HG02840 (cell line): ENCODE measurements at regions not wholly inside any gene's neighbourhood (a gene's known extent, or its start where the extent isn't known, plus 50 kb on each side); places are given as distances from the start of the nearest gene placed in this dataset.
"Not testable (repeated sequence)": the region's sequence is repeated elsewhere in the genome, so short reads cannot be mapped to it uniquely, and the experiment has no call there.

ENCODE experiments used
- ATAC-seq: cut with Tn5 transposase; IDR thresholded peaks from one replicate; pipeline ENCODE4 v1.9.1; 2021; ENCODE audit warnings: mild to moderate bottlenecking, moderate library complexity, moderate number of reproducible peaks; ENCODE audit not compliant: unreplicated experiment, low FRiP score

DNA sequence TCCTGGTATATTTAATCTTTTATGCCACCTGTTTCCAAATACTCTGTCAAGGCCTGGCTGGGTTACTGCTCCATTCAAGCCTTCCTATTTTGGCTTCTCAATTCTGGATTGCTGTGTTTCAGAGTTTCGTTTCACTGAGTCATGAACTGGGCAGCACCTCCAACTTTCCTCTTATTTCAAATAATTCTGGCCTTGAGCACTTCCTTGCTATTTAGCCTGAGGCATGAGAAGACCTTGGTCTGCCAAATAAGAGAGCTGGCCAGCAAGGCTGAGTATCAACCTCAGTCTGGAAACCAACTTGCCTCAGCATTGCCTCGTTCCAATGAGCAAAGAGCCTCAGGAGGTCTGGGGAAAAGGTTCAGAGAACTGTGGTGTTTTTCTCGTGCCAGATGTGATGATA is 66.6 kb downstream of the TNFAIP3 start:
- no peak for ATAC-seq

DNA sequence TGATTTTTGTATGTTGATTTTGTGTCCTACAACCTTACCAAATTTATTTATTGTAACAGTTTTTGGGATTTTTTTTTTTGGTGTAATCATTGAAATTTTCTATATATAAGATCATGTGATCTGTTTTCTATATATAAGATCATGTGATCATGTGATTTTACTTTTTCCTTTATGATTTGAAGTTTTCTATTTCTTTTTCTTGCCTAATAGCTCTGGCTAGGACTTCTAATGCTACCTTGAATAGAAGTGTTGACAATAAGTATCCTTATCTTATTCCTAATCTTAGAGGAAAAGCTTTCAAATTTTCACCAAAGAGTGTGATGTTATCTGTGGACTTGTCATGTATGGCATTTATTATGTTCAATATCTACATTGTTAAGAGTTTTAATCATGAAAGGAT is 69.7 kb downstream of the TNFAIP3 start:
- no peak for ATAC-seq

DNA sequence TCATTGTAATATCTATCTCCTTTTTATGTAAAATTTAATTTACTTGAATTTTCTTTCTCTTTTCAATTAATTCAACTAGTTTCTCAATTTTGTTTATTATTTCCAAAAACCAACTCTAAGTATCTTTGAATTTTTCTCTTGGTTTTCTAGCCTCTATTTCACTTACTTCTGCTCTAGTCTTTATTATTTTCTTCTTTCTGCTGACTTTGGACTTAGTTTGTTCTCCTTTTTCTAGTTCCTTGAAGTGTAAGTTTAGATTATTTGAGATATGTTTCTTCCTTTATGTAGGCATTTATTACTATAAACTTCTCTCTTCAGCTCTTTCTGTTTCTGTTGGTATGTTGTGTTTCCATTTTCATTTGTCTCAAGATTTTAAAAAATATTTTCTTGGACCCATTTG is 70.8 kb downstream of the TNFAIP3 start:
- ATAC-seq, result no peak

DNA sequence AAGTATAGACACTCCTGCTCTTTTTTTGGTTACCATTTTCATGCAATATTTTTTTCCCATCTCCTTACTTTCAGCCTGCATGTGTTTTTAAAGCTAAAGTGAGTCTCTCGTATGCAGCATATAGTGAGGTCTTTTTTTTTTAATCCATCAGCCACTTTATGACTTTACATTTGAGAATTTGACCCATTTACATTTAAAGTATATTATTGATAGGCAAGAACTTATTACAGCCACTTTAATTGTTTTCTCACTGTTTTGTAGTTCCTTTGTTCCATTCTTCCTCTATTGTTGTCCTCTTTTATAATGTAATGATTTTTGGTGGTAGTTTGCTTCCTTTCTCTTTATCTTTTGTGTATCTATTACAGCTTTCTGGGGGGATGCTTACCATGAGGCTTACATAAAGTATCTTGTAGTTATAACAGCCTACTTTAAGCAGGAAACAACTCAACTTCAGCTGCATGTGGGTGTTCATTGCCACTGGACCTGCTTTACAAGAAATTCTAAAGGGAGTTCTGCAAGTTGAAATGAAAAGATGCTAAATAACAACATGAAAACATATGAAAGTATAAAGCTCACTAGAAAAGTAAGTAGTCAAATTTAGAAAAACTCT is 71.8 kb downstream of the TNFAIP3 start:
- no peak for ATAC-seq

DNA sequence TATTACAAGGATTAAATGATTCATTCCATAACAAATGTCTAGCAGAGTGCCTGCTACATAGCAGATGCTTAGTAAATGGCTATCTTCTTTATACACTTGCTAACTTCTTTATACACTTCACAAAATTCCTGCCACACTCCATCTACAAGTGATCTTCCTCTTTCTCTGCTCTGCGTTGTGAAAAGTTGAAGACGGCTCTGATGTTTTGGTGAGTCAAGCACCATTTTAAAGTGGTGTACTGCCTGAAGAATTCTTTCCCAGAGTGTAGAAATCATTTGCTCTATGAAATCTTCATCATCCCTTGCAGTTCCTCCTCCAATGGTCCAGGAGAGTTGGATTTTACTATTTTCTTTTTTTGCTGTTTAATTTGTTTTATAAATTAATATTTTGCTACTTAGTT is 74.9 kb downstream of the TNFAIP3 start:
- ATAC-seq, result no peak

DNA sequence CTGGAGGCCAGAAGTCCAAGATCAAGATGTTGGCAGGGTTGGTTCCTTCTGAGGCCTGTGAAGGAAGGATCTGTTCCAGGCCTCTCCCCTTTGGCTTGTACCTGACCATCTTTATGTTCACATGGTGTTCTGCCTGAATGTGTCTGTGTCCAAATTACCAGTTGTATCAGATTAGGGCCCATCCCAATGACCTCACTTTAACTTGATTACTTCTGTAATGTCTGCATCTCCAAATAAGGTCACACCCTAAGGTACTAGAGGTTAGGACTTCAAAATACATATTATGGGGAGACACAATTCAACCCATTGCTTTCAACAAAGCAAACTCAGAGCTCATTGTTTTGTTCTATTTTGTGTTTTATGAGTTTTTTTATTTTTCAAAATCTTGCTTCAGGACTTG is 75.7 kb downstream of the TNFAIP3 start:
- ATAC-seq, result no peak

DNA sequence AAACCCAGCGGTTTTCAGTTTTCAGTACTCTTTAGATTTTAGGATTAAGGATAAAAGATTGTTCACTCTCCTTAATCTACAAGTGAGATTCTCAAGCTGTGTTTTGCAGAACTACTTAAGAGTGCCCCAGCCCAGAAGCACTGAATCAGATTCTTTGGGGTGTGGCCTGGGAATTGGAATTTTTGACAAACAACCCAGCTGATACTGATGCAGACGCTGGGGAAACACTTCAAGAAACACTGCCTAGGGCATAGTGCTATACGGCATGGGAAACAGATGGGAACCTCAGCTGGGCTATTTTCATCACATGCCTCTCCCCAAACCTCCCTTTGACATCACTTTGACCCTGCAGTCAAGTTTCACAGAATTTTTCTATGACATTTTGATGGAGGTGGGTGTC is 77.3 kb downstream of the TNFAIP3 start:
- not testable (repeated sequence) for ATAC-seq

DNA sequence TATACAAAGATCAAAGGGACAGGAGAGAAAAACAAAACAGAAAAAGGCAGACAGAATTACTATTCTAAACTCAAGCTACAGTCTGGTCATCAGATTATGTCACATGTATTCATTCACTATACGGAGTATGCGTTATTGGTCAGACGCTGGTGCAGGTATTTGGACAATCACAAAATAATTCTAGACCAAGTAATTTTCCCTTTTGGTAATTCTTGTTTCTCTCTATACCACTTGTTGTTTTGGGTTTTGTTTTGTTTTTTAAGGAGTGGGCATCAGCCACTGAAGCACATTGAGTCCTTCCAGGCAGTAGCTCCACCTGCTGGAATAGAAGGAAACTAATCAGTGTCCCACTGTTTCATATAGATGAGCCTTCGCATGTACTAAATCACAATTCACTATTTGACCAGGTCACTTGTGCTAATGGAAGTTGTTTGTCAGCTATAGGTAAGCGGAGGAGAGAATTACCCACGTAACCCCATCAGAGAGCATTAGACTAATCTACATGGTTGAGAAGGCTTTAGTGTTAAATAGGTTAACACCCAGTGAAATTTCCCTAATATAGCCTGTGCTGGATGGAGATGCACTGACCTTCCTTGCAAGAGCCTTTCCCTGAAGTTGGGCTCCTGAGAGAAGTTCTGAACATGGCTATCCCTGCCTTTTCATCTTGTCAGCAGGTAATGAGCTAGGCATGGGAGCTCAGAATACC is 77.9 kb downstream of the TNFAIP3 start:
- ATAC-seq, result no peak

DNA sequence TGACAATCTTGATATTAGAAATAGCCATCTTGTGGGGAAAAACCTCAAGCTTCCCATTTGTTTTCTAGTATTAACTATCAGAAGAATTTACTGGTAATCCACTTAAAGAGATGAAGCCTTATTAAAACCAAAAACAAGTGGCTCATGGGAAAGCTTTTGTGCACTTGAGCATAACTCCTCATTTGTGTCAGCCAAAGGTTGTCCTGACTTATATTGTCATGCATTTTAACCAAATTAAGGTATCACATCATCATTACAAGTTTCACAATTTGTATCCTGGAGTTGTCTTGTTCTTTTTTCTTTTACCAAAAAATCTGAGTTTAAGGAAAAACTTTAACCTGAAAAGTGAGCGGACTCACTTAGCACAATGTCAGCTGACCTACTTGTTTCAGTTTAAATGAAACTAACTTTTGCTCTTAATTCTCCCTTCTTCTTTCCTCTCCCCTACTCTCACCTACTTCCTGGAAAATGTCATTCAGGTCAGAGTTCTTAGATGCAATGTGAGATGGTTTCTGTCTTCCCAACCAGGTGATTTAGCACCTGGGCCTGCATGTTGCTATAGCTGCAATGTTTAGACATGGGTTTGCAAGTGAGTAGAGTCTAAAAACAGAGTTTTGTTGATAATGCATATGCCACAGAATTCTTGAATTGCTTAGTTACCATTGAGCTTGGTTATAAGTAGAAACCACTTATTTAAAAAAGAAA is 82.8 kb downstream of the TNFAIP3 start:
- ATAC-seq, result peak; percentile 61

DNA sequence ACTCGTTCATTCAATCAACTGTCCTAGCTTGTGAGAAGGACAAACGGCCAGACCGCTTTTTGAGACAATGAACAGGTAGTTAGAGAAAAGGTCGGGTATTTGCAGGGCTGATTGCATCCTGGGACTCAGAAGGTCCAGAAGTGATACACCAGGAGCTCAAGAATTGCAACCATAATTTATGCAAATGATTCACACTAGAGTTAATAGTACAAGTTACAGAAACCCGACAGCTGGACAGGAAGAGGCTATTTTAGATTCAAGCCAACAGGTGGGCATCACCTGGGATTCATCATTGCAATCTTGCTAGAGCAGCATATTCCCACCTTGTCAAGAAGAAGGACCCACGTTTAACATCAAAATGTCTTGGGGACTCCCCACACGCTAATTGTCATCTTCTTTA is 83.5 kb downstream of the TNFAIP3 start:
- peak; percentile 45 for ATAC-seq

DNA sequence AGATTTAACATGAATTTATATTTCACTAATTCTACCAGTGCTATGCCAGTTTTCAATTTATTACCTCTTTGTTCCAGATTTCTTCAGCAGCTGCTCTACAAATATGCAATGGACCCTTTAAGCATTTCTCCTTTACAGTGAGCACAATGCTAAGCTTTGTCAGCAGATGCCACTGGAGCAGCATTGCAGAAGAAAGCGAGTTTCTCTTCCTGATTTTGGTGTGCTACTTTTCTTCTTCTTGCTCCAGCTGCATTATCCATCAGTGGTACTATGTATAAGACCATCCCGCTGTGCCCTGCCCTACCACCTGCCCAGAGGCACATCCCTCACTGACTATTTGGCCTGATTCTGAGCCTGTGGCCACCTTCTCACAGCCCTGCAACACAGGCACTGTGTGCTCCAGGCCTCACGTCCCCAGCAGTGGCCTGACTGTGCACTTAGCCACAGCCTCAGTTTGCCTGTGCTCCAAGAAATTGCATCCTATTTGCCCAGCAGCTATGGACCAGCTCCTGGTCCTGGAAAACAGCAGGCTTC is 84.1 kb downstream of the TNFAIP3 start:
- no peak for ATAC-seq

DNA sequence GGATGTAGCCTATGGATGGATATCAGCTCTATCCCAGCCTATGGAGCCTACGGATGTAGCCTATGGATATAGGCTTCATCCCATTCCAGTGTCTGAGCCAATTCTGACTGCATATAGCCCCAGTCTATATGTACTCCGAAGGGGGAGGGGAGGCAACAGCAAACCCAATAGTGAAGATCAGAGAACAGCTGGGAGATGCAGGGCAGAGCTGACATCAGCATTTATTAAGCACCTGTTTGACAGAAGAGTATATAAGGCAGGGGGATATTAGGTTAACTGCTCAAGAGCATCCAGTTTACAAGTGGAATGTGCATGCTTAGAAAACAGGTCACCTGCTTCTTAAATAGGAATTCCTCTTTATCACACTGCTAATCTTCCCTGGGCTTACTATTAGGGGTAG is 85.2 kb downstream of the TNFAIP3 start:
- no peak for ATAC-seq

DNA sequence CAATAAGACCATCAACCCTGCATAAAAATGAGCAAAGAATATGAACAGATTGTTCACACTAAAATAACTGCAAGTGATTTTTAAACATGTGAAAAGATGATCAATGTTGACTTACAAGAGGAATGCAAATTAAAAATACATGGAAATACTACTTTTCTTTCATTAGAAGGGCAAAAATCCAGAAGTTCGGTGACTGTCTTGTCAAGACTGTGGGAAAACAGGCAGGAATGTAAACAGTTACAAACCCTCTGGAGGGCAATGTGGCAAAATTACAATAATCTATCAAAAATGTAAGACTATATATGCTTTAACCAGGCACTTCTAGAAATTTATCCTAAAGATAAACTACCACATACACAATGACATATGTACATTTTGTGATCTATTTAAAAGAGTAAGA is 86.7 kb downstream of the TNFAIP3 start:
- no peak for ATAC-seq

DNA sequence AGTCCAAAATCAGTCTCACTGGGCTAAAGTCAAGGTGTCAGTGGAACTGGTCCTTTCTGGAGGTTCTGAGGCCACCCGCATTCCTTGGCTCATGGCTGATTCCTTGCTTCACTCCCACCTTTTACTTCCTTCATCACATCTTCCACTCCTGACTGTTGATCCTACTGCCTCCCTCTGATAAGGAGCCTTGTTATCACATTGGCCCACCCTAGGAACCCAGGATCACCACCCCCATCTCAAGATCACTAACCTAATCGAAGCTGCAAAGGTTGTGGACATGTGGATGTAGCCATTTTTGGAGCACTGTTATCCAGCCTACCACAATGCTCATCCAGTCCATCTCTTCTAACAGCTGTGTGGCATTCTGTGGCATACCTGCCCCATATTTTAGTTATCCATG is 87.2 kb downstream of the TNFAIP3 start:
- ATAC-seq, result no peak

DNA sequence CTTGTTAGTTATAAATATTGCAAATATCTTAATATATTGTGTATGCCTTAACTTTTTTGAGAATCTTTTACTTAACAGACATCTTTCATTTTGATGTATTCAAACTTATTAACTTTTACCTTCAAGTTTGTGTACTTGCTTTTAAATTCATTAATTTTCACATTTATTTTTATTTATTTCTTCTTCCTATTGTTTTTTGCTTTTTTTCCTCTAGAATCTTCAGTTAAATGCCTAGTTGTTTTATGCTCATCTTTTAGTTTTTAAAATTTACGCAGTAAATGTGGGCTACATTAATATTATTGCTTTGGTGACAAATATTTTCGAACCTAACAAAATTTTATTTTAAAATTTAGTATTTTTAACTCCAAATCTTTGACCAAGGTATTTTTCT is 89.0 kb downstream of the TNFAIP3 start:
- no peak for ATAC-seq

DNA sequence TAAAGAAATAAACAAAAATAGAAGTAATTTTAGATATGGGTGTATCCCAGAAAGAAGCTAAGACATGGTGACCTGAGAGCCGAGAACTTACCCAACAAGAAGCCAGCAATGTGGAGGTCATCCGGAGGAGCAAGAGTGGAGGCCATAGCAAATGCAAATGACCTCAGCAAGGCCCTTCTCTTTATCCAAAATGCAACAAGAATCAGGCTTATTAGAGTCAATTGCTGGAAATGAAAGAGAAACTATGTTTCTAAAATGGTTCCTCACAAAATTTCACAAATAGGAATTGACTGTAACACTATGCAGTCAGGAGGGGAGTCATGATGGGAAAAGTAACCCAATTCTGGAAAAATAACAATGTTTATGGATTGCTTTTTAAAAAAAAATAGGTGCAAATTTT is 90.4 kb downstream of the TNFAIP3 start:
- ATAC-seq, result no peak

DNA sequence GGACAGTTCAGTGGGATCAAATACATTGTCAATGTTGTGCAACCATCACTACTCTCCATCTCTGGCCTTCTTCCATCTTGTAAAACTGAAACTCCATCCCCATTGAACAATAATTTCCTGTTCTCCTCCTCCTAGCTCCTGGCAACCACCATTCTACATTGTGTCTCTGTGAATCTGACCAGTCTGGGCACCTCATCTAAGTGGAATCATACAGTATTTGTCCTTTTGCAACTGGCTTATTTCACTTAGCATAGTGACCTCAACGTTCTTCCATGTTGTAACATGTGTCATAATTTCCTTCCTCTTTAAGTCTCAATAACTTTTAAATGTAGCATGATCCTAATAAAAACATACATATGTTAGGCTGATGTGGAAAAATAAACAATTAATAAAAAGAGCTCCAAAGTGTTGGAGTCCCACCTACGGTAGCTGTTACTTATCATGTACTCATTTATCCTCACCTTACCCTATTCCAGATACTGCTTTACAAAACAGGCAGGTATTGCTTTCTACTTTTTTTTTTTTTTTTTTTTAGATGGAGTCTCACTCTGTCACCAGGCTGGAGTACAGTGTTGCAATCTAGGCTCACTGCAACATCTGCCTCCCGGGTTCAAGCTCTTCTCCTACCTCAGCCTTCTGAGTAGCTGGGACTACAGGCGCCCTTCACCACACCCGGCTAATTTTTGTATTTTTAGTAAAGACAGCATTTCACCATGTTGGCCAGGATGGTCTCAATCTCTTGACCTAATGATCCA is 91.9 kb downstream of the TNFAIP3 start:
- no peak for ATAC-seq

DNA sequence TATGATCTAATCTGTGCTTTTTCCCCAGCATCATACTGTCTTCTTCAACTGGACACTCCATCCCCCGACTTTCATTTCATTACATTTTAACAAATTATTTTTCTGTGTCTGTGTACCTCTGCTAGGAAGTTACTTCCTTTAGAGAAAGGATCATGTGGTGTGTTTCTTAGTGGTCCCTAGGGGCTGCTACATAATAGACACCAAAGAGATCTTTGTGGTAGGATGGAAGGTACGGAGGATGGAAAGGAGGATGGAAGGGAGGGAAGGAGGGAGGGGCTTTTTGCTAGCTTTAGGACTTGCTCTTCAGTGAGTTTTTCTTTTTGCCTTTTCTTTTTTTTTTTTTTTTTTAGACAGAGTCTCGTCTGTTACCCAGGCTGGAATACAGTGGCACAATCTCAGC is 95.7 kb downstream of the TNFAIP3 start:
- no peak for ATAC-seq

DNA sequence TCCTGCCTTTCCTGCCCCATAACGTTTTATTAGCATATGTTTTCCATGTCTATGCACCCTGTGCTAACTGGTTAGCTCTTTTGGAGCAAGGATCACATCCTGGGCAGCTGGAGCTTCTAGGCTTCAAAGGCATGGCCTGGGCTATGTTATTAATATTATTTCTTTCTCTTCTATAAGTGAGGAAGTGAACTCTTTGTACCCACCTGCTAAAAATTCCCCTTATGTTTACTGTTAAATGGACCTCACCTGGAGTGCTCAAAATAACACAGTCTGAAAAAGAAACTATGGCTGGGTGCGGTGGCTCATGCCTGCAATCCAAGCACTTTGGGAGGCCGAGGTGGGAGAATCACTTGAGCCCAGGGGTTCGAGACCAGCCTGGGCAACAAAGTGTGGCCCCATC is 97.8 kb downstream of the TNFAIP3 start:
- no peak for ATAC-seq

DNA sequence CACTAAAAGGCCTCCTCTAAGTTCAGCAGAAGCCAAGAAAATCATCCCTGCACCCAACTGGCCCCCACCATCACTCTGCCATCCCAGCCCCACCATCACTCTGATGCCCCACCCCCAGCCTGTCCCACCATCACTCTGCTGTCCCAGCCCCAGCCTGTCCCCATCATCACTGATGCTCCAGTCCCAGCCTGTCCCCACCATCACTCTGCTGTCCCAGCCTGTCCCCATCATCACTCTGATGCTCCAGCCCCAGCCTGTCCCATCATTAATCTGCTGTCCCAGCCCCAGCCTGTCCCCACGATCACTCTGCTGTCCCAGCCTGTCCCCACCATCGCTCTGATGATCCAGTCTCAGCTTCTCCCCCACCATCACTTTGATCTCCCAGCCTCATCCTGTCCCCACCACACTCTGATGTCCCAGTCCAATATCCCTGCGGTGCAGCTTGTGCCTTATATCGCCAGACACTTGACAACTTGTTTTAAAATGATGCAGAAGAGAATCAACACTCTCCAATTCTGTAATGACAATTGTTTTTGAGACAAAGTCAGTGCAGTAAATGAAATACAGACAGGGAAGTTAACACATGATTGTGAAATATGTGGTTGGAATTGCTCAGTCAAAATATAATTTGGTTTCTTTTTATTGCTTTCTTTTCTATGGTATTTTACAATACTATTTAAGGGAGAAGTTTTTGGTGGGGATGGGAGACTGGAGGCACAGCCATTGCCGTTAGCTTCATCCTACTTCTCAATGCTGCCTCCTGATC is 100.8 kb downstream of the TNFAIP3 start:
- ATAC-seq, result no peak
